ENCODE measurements at regions not wholly inside any gene's neighbourhood (a gene's known extent, or its start where the extent isn't known, plus 50 kb on each side); places are given as distances from the start of the nearest gene placed in this dataset.

- no peak for TF ChIP-seq CTCF (IDR thresholded peaks at IDR 0.05; ENCODE audit: insufficient read depth, low read length, poor library complexity, severe bottlenecking)
- no peak for TF ChIP-seq EZH2phosphoT487 (conservative IDR thresholded peaks at IDR 0.05; ENCODE audit: low read length)
These were observed 439.4 kb upstream of the KLHL4 start for GRCh38 chrX:87078231-87078630.
